Adrenal gland (tissue), 5 donors: ENCODE measurements at regions not wholly inside any gene's neighbourhood (a gene's known extent, or its start where the extent isn't known, plus 50 kb on each side); places are given as distances from the start of the nearest gene placed in this dataset.

Experiments used
- CTCF ChIP-seq, 6 experiments: fragments of 450-650 bp in 4 of 6; fragments of 200-600 bp in 2 of 6; sonication (generic) in 1 of 6; IDR thresholded peaks; 1 replicate in 5 of 6; 2 replicates in 1 of 6; pipeline versions ENCODE4 v1.5.1 to v1.8.0; 2016 to 2021; ENCODE audit warnings: antibody characterized with exemption in 6 of 6, mild to moderate bottlenecking in 2 of 6, moderate library complexity in 1 of 6
- POLR2A ChIP-seq, 2 donors: fragments of 450-650 bp; IDR thresholded peaks; one replicate each; pipeline ENCODE4 v1.6.1; 2017; ENCODE audit warnings: antibody characterized with exemption in 2 of 2, mild to moderate bottlenecking in 2 of 2, moderate library complexity in 1 of 2
- donor health status: DM: no; HTN: no; CAD: no.

GRCh38 chr9:29043072-29043471, 1469.8 kb upstream of the C9orf72 start:
- TF ChIP-seq CTCF (IDR thresholded peaks at IDR 0.05) (no peak), POLR2A (IDR thresholded peaks at IDR 0.05) (no peak)
